Body of pancreas (tissue), 4 donors: ENCODE measurements at regions not wholly inside any gene's neighbourhood (a gene's known extent, or its start where the extent isn't known, plus 50 kb on each side); places are given as distances from the start of the nearest gene placed in this dataset.

Source experiments
- ATAC-seq: fragments of 150-250 bp; one replicate; pipeline ENCODE4 v1.9.1; 2016
- DNase-seq, 4 donors: peaks; one replicate each; pipeline ENCODE4 v3.0.0-alpha.2; 2019
- H3K27ac ChIP-seq, 4 donors: fragments of 200-600 bp; sonication (generic); 1 replicate in 3 of 4; 2 replicates in 1 of 4; pipeline versions ENCODE4 v1.5.1 to v1.6.1; 2016 to 2019; ENCODE audit warnings: mild to moderate bottlenecking in 1 of 4, mixed read lengths in 1 of 4, moderate library complexity in 1 of 4
- H3K27me3 ChIP-seq, 2 donors: fragments of 200-600 bp; sonication (generic); one replicate each; pipeline ENCODE4 v1.6.0; 2016; ENCODE audit warnings: mild to moderate bottlenecking in 1 of 2
- H3K36me3 ChIP-seq, 2 donors: fragments of 200-600 bp; sonication (generic); replicated peaks in 1 of 2; 2 replicates each; pipeline ENCODE4 v1.5.1; 2016; ENCODE audit warnings: low read depth in 2 of 2; ENCODE audit not compliant: insufficient read depth in 1 of 2
- H3K4me1 ChIP-seq: fragments of 200-600 bp; sonication (generic); one replicate; pipeline ENCODE4 v1.6.0; 2016
- H3K4me3 ChIP-seq, 2 donors: fragments of 200-600 bp; sonication (generic); 1 replicate in 1 of 2; 2 replicates in 1 of 2; pipeline ENCODE4 v1.5.1; 2016 to 2019
- H3K9me3 ChIP-seq, 3 donors: fragments of 200-600 bp; sonication (generic); 1 replicate in 2 of 3; 2 replicates in 1 of 3; pipeline ENCODE4 v1.5.1; 2016
- POLR2A ChIP-seq, 3 donors: fragments of 450-650 bp; IDR thresholded peaks; one replicate each; pipeline ENCODE4 v1.6.1; 2016; ENCODE audit warnings: antibody characterized with exemption in 3 of 3, mild to moderate bottlenecking in 2 of 3
- WGBS, 2 donors: methylation state at CpG; one replicate each; pipeline ENCODE4 v1.1.5; 2017; 5-methylcytosine and 5-hydroxymethylcytosine counted together
- intact Hi-C: fragments of 100-400 bp; cut with DNase I; formaldehyde crosslinking; loops from one replicate; pipeline ENCODE4 v1.15.1; 2023
- TF ChIP-seq, protein P1 (sequence below), 7 experiments: fragments of 450-650 bp in 4 of 7; fragments of 200-600 bp in 3 of 7; sonication (generic) in 3 of 7; IDR thresholded peaks; one replicate each; pipeline ENCODE4 v1.5.1; 2016 to 2019; ENCODE audit warnings: antibody characterized with exemption in 7 of 7

DNA sequence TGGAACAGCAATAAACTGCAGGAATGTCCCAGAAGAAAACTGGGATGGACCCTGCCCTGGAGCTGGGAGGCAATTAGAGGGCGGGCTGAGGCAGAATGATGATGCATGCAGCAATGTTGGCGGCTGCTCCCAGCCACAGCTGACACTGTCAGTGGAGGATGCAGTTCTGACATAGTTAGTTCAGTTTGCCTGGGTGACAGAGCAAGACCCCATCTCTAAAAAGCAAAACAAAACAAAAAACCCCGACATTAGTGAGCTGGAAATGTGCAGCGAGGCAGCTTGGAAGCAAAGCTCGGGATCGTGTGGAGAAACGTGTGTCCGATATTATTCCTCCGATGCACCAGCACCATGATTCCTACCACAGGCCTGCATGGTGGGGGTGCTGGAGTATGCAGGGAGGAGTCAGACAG is 110.1 kb upstream of the UQCRFS1 start:
- ATAC-seq (no peak), DNase-seq (no peak)
- Histone ChIP-seq H3K27me3 (no peaks in the 10 kb centered on the region), H3K4me3 (no peak overlapping the region), H3K36me3 (no peaks in the 10 kb centered on the region), H3K27ac (no peak overlapping the region), H3K9me3 (no peaks in the 10 kb centered on the region), H3K4me1 (no peaks in the 10 kb centered on the region)
- TF ChIP-seq, protein P1, sequence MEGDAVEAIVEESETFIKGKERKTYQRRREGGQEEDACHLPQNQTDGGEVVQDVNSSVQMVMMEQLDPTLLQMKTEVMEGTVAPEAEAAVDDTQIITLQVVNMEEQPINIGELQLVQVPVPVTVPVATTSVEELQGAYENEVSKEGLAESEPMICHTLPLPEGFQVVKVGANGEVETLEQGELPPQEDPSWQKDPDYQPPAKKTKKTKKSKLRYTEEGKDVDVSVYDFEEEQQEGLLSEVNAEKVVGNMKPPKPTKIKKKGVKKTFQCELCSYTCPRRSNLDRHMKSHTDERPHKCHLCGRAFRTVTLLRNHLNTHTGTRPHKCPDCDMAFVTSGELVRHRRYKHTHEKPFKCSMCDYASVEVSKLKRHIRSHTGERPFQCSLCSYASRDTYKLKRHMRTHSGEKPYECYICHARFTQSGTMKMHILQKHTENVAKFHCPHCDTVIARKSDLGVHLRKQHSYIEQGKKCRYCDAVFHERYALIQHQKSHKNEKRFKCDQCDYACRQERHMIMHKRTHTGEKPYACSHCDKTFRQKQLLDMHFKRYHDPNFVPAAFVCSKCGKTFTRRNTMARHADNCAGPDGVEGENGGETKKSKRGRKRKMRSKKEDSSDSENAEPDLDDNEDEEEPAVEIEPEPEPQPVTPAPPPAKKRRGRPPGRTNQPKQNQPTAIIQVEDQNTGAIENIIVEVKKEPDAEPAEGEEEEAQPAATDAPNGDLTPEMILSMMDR (IDR thresholded peaks at IDR 0.05) = no peak
- no peak for TF ChIP-seq POLR2A (IDR thresholded peaks at IDR 0.05)
- WGBS, 2 donors = 66 to 67% methylated on average over 9 of the region's 9 CpGs
- intact Hi-C loops = no loop called here

DNA sequence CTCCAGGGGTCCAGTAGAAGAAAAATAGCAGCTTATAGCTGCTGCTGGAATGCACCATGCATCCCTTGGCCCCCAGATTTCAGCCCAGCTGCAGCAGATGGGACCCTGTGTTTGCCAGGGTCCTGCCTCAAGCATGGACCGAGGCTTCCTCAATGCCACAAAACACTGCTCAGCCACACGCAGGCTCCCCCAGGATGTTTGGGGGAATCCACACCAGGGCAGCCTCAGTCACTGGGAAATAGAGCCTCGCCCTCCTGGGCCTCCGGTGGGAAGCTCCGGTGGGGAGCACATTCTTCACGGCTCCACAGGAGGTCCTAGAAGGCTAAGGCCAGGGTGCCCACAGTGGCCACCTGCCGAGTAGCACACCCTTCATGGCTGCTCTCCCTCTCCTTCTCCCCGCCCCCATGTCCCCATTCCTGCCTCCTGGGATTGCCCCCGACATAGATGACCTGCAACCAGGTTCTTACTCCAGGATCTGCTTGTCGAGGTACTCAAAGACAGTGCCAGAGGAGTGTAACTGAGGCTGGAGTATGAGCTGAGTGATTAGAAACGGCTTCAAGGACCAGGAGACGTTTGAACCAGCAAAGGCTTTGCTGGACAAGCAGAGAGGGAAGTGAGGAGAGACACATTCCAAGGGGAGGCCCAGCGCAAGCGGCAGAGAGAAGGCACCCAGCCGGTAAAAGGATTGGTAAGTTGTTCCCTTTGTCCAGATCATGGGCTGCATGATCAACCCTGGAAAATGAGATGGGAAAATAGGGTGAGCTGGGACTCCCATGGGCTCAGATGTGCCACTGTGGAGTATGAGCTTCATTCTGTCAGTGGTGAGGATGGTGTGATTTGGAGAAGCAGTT is 110.7 kb upstream of the UQCRFS1 start:
- TF ChIP-seq, protein P1 (IDR thresholded peaks at IDR 0.05) = no peak
- no peak for TF ChIP-seq POLR2A (IDR thresholded peaks at IDR 0.05)
- Histone ChIP-seq H3K27ac (no peak overlapping the region), H3K36me3 (no peaks in the 10 kb centered on the region), H3K4me3 (no peak overlapping the region), H3K4me1 (no peaks in the 10 kb centered on the region), H3K9me3 (no peaks in the 10 kb centered on the region), H3K27me3 (no peaks in the 10 kb centered on the region)
- DNase-seq (no peak), ATAC-seq (no peak)
- WGBS, 2 donors = 56 to 57% methylated on average over 14 to 15 of the region's 15 CpGs
- intact Hi-C loops = no loop called here

DNA sequence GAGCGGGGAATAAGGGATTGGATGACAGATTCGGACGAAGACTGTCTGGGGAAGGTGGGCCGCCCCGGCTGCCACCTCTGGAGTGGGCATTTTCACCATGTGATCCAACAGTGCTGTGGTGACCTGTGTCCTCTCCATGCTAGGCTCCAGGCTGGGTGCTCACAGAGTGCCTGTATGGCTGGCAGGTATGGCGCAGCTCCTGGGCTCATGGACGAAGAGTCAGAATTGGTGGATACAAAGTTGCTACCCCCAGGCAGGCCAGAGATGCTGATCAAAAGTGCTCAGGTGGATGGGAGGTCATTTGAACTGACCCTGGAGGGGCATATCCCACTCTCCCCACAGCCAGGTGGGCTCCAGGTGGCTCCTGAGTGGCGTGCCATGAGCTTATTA is 111.3 kb upstream of the UQCRFS1 start:
- no peaks in the 10 kb centered on the region for H3K9me3 ChIP-seq
- TF ChIP-seq, protein P1 (IDR thresholded peaks at IDR 0.05) = no peak
- no peak for TF ChIP-seq POLR2A (IDR thresholded peaks at IDR 0.05)
- intact Hi-C loops = no loop called here
- no peaks in the 10 kb centered on the region for H3K36me3 ChIP-seq
- ATAC-seq (no peak), DNase-seq (no peak)
- no peak overlapping the region for H3K4me3 ChIP-seq
- no peaks in the 10 kb centered on the region for H3K4me1 ChIP-seq
- WGBS, 2 donors = 63 to 74% methylated on average over 7 to 8 of the region's 8 CpGs
- H3K27ac ChIP-seq = no peak overlapping the region
- H3K27me3 ChIP-seq = no peaks in the 10 kb centered on the region

DNA sequence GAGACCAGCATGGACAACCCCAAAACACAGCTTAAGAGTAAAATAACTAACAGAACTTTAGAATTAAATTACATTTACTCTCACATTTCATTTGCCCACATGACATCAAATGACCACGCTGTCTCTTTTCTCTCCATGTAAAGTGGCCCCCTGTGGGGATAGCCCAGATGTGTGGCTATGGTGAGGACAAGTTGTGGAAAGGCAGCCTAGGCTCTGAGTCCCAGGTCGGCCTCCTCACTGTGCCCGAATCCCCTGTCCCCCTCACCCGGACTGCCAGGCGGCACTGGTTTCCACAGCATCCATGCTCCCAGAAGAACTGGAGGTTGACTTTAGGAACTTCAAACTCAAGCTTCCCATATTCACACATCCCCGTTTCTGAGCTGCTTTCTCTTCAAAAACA is 111.8 kb upstream of the UQCRFS1 start:
- ATAC-seq (no peak), DNase-seq (no peak)
- WGBS, 2 donors = 47 to 56% methylated on average over 6 of the region's 6 CpGs
- Histone ChIP-seq H3K4me1 (no peaks in the 10 kb centered on the region), H3K27me3 (no peaks in the 10 kb centered on the region), H3K4me3 (no peak overlapping the region), H3K36me3 (no peaks in the 10 kb centered on the region), H3K27ac (no peak overlapping the region), H3K9me3 (no peaks in the 10 kb centered on the region)
- intact Hi-C loops = no loop called here
- TF ChIP-seq POLR2A (IDR thresholded peaks at IDR 0.05) = no peak
- TF ChIP-seq, protein P1 (IDR thresholded peaks at IDR 0.05) = no peak
